HG02981 (cell line): ENCODE measurements at regions not wholly inside any gene's neighbourhood (a gene's known extent, or its start where the extent isn't known, plus 50 kb on each side); places are given as distances from the start of the nearest gene placed in this dataset.
"Not testable (repeated sequence)": the region's sequence is repeated elsewhere in the genome, so short reads cannot be mapped to it uniquely, and the experiment has no call there.

Experiments
- ATAC-seq: cut with Tn5 transposase; IDR thresholded peaks from one replicate; pipeline ENCODE4 v1.9.1; 2021; ENCODE audit warnings: mild to moderate bottlenecking, moderate library complexity; ENCODE audit not compliant: unreplicated experiment

DNA sequence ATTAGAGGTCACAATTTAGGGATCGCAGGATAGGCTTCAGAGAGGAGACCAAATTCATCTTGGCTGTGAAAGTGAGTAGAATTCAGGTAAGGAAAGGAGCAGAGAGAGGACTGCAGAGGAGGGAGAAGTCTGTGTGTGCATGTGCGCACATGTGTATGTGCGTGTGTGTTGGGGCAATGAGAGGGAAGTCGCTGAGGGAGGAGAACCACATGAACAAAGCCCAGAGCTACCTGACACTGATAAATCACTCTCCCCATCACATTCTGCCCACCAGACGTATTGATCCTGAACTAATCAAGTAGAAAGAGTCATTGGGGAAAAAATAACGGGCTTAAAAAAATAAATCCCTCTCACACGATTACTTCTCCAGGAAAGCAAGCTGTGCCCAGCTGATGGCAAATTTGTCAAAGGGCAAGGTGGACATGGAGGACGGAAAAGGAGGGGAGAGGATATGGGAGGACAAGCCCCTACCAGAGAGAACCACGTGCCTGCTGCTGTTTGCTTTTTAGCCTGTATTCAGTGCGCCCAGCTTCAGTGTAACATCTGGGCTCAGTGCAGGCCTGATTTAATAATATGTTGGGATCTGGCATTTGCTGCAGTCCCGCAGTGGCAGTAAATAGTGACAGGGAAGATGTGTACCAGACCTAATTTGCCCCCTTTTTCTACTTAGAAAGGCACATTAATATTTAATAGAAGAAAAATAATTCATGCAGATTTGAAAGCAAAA is 307.5 kb downstream of the C1D start:
- no peak for ATAC-seq

DNA sequence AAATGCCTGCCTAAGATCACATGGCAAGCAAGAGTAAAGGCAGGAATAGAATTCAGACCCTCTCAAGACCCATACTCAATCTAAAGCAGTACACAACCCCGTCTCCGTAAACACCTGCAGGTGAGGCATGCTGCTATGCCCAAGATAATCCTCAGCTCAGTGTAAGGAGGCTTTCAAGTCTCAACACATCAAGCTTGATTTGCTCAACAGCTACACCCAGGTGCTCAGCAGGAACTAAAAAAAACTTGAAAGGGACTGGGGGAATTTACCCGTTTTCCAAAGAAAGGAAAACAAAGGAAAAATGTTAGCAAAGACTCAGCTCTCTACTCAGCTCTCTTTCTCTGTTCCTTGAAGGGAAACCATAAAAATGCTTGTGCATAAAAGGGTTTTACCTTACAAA is 301.8 kb downstream of the C1D start:
- no peak for ATAC-seq

DNA sequence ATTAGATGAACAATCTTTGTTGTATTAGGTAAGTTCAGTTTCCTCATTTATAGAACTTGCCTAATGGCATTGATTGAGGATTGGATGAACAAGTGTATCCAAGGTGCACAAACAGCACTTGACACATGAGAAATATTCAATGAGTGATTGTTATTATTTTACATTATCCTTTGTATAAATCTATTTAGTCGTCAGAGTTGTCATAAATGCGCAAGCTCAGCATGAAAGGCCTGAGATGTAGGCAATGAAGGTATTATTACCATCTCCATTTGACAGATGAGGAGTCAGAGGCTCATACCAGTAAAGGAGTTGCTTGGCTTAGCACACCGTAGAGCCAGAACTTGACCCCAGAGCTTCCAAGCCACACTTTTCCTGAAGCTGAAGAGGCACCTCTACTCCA is 291.4 kb downstream of the C1D start:
- no peak for ATAC-seq

DNA sequence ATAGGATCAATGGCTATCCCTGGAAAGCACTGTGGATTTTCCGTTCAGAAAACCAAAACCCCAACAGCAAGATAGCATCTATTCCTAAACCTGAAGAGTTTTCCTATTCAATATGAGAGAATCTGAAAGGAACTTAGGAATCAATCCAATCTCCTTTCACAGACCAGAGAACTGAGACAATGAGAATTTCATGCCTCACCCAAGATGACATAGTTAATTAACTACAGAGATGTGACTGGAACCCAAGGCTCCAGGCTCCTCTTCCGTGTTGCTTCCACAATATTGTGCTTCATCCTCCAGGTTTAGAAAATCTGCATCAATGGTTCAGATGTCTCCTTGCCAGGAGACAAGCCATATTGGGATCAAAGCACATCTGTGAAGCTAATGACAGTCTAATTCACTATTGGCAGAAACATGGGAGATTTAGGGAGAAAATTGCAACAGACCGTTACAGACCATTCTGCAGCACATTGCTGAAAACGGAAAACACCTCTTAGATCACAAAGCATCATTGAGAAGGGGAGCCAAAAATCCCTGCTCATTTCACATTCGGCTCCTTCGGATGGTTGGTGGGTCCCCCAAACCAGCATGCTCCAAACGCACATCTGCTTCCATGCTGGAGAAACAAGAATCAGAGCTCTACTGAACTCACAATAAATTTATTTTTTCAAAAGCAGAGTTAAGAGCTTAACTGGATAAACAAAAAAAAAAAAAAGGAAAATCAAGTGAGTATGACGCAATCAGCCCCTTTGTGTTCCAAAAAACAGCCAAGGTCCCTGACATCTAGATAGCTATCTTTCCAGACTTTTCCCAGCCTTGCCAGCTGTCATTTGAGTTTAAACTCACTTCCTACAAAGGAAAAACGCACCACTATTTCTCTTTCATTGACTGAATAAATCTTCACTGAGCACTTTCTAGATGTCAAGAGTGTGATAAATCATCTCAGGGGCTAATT is 290.3 kb downstream of the C1D start:
- ATAC-seq = no peak

DNA sequence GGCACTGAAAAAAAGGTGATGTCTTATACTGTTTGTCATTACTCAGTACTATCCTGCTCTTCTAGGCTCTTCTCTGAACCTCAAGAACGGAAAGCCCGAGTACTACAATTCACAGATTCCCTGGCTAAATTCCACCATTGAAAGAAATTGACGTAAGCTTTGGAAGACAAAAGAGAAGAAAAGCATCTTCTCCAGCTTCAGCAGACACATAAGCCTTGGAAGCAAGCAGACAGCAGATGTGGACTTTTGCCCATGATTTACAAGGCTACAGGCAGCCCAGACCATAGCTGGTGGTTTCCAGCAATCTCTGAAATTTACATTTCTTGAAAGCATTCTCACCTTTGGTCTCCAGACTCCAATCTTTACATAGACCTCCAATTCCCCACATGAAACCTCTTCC is 289.0 kb downstream of the C1D start:
- ATAC-seq = no peak

DNA sequence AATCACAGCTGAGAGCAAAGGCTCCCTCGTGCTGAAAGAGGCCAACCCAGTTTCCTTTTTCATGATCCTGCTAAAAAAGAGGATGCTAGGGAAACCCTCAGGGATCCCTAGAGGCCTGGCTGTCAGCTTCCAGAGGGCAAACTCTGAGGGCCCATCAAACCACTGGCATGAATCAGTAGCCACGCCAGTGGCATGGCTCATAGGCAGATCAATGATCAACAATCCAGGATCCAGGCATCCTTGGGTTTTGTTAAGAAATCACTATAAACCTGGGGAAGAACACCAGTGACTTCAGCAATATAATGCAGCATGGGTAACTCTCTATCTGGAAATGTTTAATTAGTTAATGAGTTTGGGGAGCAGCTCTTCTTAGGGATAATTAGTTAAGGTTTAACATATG is 286.5 kb downstream of the C1D start:
- no peak for ATAC-seq

DNA sequence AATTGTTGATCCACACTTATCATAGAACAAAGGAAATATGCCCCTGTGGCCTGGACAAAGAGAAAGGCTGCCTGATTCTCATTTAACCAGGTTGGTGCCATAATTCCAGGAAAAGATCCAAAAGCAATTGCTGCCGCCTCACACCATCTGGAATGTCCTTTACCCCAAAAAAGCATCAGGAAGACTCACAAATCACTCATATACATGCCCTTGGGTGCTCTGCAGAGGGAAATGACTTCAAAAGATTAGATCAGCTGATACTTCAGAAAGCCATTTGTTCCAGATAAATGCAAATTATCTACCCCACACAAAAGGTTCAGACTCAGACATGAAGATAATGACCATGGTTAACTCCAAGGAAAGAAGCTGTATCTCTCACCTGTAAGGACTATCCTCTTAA is 285.8 kb downstream of the C1D start:
- ATAC-seq = no peak

DNA sequence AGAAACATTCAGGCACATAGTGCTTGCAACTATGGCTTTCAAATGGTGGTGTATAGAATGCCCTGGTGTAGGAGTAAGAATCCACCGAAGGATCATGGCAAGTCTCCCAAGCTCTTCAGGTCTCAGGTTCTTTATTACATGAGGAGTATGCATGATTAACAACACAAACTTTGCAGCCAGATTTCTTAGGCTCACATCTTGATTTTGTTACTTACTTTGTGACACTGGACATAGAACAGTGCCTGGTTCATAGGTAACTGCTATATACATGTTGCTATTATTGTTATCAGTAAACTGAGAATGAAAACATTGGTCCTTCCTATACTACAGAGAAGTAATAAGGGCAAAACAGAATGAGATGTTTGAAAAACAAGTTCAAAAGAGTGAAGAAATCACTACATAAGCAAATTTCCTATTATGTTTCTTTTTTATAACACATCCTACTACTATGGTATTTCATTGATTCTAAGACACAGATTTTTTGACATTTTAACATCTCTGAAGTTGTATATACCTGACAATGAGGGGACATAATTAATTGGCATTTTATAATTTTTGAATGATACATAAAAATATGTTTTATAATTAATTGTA is 284.9 kb downstream of the C1D start:
- ATAC-seq = no peak

DNA sequence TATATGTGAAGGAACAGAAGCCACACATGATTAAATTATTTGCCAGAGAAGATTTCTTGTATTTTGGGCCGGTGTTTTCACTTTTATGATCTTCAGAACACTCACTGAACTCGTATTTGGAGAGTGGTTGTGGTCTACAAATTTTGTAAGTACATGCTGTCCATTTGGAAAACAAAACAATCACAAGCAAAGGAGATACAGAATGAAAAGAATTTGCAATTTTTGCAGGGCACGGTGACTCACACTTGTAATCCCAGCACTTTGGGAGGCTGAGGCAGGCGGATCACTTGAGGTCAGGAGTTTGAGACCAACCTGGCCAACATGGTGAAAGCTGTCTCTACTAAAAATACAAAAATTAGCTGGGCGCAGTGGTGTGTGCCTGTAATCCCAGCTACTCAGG is 282.0 kb downstream of the C1D start:
- ATAC-seq = not testable (repeated sequence)

DNA sequence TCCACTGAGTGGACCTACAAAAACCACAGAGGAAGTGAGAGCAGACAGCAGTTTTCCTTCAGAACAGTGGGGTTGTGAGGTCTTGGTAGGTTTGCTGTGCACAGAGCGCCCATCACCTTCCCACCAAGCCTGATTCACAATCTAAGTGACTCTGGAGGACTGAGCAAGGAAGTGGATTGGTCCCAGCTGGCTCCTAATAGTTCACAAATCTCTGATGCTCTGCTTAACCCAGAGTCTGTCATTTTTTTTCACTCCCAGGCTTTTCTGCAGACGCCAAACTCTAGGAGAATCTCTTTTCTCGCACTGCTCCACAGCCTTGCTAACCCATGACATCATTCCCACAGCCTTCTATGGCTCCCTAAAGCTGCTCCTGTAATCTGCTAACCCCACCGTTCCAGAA is 280.4 kb downstream of the C1D start:
- no peak for ATAC-seq

DNA sequence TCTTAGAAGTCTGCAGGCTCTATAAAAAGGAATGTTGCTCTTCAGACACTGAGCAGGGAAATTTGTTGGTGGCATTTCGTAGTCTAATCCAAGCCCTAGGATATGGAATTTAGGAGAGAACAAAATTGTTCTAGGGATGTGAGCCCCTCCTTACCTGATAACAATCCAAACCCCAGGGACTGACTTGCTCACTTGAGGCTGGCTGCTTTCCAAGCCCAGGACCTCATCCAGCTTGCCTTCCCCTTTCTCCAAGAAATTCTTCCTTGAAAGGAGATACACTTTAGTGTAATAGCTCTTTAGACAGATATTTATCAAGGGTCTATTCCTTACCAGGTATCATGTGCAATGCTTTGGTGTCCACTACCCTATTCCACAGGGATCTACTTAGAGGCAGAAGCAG is 279.8 kb downstream of the C1D start:
- ATAC-seq = no peak

DNA sequence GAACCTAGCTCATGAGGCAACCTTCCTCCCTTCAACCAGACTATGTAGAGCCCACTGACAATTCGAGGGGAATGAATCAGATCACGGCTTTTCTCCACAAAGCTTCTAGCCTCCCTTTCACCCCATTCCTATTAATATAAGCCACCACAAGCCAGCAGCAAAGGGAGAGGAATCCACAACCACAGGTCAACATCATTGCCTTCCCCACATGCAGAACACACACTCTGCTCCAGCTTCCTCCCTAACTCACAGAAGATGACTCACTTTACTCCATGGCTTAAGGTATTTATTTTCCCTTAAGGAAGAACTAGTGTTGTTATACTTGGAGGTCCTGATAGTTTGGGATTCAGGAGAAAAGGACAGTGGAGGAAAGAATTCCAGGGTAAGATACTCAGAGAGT is 272.2 kb downstream of the C1D start:
- ATAC-seq = no peak

DNA sequence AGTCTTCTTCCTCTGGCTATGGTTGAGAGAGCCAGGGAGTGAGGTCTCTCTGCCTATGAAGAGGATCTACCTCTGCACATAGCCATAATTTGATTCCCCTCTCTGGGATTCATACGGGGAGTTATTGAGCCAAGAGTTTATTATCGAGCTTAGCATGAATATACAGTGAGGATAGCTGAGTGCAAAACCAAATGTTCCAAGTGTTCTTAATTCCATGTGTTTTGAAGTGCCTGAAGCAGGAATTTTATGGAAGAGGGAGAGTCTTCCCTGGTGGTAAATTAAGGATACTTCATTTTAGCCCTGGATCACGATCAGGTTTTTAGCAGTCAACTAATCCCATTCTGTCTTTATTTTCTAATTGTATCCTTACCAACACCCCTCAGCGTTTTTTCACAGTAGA is 270.6 kb downstream of the C1D start:
- no peak for ATAC-seq

DNA sequence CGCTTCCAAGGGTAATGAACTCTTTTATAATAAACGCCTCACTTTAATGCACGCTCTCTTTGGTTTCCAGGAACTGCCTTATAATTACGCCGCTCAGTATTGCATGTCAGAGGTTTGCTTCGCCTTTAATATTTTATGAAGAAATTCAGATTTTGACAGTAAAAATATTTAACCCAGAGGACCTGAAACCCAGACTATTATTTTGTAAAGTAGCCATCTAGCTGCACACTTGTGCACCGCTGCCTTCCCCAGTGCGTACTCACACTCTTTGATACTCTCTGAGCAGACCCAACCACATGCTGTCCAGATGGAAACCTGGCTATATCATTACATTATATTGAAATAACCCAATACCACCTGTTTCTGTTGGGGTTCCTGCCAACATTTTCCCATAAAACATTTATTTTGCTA is 270.1 kb downstream of the C1D start:
- ATAC-seq = no peak

DNA sequence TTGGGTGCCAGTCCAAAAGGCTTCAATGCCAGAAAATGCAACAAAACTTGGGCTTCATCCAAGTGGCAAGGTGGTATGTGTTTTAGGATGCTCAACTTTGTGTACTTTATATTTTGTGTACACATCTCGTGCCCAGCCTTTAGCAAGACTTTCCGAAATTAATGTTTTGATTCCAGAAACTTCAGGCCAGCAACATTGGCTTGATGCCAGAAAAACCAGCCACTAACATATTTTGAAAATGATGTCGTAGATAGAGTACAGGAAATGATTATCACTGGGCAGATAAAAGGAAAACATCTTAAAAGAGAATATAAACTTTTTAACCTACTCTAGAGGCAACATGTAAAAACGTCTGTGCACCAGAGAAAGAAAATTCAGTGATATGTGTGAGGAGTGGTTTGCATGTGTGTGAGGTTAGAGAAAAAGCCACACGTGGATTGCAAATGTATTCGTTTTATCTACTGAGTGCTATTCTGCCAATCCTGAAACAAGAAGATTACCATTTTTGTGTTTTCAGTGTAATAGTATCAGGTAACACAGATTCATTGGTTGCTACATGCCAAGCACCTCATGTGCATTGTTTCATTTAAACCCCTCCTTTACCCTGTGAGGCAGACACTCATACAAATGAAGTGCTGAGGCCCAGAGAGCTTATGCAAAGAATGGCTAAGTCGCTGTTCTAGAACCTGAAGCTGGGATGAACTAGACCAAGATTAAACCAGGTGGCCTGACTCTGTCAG is 264.8 kb downstream of the C1D start:
- ATAC-seq = no peak

DNA sequence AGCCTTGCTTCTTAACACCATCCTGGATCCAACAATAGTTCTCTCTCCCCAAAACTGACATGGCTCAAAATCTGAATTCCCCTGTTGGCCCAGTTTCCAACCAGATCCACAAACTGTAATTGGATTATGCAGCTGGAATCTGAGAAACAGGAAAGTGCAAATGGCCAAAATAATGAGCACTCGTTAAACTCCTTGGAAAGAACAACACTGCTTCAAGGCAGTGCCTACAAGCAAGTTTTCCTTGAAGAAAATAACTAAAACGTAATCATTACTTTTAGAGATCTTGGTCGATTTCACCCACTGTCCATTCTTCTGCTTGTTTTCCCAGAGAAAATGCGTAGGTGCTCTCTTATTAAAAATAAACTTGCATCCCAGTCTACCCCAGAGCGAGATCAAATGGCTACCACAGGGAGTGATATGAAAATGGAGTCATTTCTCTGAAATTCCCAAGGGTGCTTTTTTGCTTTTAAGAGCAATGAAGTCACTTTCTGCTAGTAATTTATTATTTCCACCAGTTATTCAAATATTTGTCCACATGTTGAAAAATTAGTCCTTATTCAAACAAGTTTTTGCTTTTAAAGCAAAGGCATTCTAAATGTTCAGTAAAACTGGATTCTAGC is 264.2 kb downstream of the C1D start:
- ATAC-seq = no peak

DNA sequence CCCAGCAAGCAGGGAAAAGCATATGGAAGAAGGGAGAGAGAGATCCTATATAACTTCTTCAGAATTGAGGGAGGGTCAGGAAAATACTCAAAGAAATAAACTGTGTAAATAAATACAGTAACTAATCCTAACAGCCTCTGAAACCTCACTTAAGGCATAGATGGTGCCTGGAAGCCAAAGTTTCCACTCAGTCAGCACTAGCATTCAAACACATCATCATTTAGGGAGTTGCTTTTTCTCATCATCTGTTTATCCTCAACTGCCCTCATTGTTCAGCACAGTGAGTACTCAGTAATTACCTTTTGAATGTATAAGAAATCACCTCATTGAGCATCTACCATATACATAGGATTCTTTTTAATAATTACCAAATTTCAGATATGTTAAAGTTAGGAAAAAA is 262.9 kb downstream of the C1D start:
- ATAC-seq = no peak

DNA sequence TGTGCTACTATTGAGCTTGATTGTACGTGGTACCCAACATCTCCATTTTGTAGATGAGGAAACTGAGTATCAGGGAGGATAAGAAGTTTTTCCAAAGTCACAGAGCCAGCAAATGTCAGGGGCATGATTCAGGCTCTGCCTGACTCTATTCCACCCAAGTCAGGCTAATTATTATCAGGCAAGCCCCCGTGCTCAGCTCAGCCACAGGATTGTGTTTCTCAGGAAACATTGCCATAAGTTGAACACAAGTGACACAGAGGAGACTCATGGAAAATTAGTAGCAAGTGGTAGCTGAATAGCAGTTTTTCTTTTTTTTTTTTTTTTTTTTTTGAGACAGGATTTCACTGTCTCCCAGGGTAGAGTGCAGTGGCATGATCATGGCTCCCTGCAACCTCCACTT is 260.5 kb downstream of the C1D start:
- ATAC-seq = no peak

DNA sequence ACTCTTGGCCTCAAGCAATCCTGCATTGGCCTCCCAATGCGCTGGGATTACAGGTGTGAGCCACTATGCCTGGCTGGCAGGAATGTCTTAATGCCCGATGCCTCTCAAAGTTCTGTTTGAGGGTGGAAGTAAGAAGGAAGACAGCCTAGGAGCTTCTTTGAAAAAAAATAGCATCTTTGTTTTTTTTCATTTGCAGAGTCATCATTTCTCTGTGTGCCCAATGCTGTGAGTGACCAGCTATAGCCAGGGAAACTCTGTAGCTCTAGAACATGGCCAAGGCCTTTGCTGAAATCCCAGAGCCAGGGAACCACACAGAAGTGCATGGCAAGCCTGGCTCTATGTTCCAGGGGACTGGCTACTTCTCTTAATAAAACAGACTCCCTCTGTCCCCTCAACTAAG is 260.0 kb downstream of the C1D start:
- ATAC-seq = no peak

DNA sequence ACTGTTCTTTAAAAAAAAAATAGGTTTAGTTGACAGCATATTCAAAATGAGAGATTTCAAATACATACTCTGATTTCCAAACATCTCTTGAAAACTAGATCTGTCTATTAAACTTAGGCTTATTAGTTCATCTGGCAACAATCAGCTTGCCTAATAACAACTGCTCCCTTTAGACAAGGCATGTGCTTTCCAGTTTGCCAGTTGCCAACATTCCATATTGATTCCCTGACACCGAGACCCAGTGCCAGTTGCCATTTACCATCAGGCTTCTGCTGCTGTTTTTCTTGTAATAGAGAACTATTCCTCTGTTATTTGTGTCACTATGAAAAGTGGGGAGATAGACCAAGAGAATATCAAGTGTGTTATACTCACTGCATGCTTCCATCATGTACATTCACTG is 256.0 kb downstream of the C1D start:
- ATAC-seq = no peak

DNA sequence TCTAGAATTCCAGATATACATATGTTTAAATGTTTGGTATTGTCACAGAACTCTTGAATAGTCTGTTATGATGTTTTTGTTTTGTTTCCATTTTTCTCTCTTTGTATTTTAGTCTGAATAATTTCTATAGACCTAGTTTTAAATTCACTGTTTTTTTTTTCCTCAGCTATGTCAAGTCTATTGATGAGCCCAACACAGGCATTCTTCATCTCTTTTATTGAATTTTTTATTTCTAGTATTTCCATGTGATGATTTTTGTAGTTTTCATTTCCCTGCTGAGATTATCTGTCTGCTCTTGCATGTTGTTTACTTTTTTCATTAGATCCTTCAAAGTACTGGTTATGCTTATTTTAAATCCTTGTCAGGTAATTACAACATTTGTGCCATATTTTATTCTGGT is 254.7 kb downstream of the C1D start:
- no peak for ATAC-seq
